Skeletal muscle satellite cell (primary cell): ENCODE measurements at regions not wholly inside any gene's neighbourhood (a gene's known extent, or its start where the extent isn't known, plus 50 kb on each side); places are given as distances from the start of the nearest gene placed in this dataset.

ENCODE experiments used
- H3K27me3 ChIP-seq: 2 replicates; pipeline ENCODE4 v1.7.0; 2013; ENCODE audit warnings: low read length; ENCODE audit not compliant: control insufficient read depth, insufficient read depth
- H3K36me3 ChIP-seq: 2 replicates; pipeline ENCODE4 v1.7.0; 2013; ENCODE audit warnings: mild to moderate bottlenecking, control low read depth, low read length; ENCODE audit not compliant: insufficient read depth
- H3K4me1 ChIP-seq: 2 replicates; pipeline ENCODE4 v1.7.0; 2013; ENCODE audit warnings: low read length; ENCODE audit not compliant: control insufficient read depth, insufficient read depth
- H3K4me2 ChIP-seq: 2 replicates; pipeline ENCODE4 v1.7.0; 2013; ENCODE audit warnings: mild to moderate bottlenecking, low read length
- H3K4me3 ChIP-seq: 2 replicates; pipeline ENCODE4 v1.7.0; 2013; ENCODE audit warnings: low read length
- H3K9ac ChIP-seq: 2 replicates; pipeline ENCODE4 v1.7.0; 2013; ENCODE audit warnings: mild to moderate bottlenecking, low read depth, low read length, moderate library complexity
- H3K9me3 ChIP-seq: replicated peaks from 2 replicates; pipeline ENCODE4 v1.7.0; 2013; ENCODE audit warnings: mild to moderate bottlenecking, control low read depth, low read length

GRCh38 chr2:190765386-190766173 is 115.0 kb upstream of the GLS start:
- Histone ChIP-seq H3K9me3 (no peaks in the 10 kb centered on the region), H3K4me2 (no peak overlapping the region), H3K27me3 (no peaks in the 10 kb centered on the region), H3K9ac (no peak overlapping the region), H3K36me3 (no peaks in the 10 kb centered on the region), H3K4me1 (peaks cover 20% of the 10 kb centered on the region), H3K4me3 (no peak overlapping the region)

GRCh38 chr2:190766174-190766572 is 114.4 kb upstream of the GLS start:
- Histone ChIP-seq H3K4me1 (peaks cover 20% of the 10 kb centered on the region), H3K9ac (no peak overlapping the region), H3K4me3 (no peak overlapping the region), H3K27me3 (no peaks in the 10 kb centered on the region), H3K4me2 (no peak overlapping the region), H3K9me3 (no peaks in the 10 kb centered on the region), H3K36me3 (no peaks in the 10 kb centered on the region)

DNA sequence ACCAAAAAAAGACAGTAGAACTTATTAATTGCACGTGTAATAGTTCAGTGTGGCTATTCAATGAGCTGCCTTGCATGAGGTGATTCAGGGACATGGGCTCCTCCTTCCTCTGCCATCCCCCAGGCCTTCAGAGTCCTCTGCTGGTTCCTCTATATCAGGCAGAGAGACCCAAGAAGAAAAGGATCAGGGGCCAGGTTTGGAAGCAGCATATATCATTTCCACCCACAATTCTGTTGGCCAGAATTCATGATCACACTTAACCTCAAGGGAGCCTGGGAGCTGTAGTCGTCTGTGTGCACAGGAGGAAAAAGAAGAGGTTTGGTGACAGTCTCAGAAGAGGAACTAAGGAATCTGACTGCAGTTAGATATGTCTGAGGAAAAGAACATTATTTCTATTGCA is 114.0 kb upstream of the GLS start:
- Histone ChIP-seq H3K4me2 (no peak overlapping the region), H3K9ac (no peak overlapping the region), H3K36me3 (no peaks in the 10 kb centered on the region), H3K27me3 (no peaks in the 10 kb centered on the region), H3K9me3 (no peaks in the 10 kb centered on the region), H3K4me3 (no peak overlapping the region), H3K4me1 (peaks cover 20% of the 10 kb centered on the region)

DNA sequence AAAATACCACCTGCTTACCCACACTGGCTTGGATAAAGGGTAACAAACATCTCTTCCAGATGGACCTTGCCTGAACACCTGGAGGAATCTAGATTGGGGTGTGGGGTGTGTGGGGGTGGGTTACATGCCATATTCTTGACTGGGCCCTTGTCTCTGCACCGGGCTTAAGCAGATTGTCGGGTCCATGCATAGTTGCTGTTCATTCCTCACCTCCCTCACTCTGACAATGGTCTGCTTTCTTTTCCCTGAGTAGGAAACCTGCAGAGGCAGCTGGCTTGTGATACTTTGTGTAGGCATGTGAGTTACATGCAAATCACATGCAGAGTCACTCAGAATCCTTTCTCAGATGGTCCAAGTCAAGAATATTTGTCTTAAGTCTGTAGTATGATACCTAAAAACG is 112.8 kb upstream of the GLS start:
- Histone ChIP-seq H3K9me3 (no peaks in the 10 kb centered on the region), H3K9ac (no peak overlapping the region), H3K4me3 (no peak overlapping the region), H3K4me1 (peaks cover 20% of the 10 kb centered on the region), H3K4me2 (no peak overlapping the region), H3K36me3 (no peaks in the 10 kb centered on the region), H3K27me3 (no peaks in the 10 kb centered on the region)

GRCh38 chr2:190769258-190769657 is 111.4 kb upstream of the GLS start:
- Histone ChIP-seq H3K36me3 (no peaks in the 10 kb centered on the region), H3K9ac (no peak overlapping the region)

DNA sequence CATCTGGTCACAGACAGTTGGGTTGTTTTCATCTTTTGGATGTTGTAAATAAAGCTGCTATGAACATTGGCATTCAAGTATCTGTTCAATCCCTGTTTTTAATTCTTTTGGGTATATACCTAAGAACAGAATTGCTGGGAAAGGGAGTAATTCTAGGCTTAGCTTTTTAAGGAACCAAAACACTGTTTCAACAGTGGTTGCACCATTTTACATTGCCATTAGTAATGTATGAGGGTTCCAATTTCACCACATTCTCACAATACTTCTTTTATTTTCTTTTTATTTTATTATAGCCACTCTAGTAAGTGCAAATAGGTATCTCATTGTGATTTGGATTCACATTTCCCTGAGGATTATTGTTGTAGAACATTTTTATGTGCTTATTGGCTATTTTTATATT is 108.9 kb upstream of the GLS start:
- Histone ChIP-seq H3K9me3 (no peaks in the 10 kb centered on the region), H3K4me1 (no peaks in the 10 kb centered on the region), H3K4me3 (no peak overlapping the region), H3K4me2 (no peak overlapping the region), H3K36me3 (no peaks in the 10 kb centered on the region), H3K27me3 (no peaks in the 10 kb centered on the region), H3K9ac (no peak overlapping the region)

More at GRCh38 chr2:190769258-190769657, 111.4 kb upstream of the GLS start:
- H3K4me2 ChIP-seq, result no peak overlapping the region
- no peaks in the 10 kb centered on the region for H3K9me3 ChIP-seq
- no peak overlapping the region for H3K4me3 ChIP-seq
- H3K27me3 ChIP-seq, result no peaks in the 10 kb centered on the region
- peaks cover 9% of the 10 kb centered on the region for H3K4me1 ChIP-seq

GRCh38 chr2:190780594-190780993 is 100.0 kb upstream of the GLS start:
- Histone ChIP-seq H3K9me3 (no peaks in the 10 kb centered on the region), H3K4me3 (no peak overlapping the region), H3K4me1 (no peaks in the 10 kb centered on the region), H3K36me3 (no peaks in the 10 kb centered on the region), H3K4me2 (no peak overlapping the region), H3K9ac (no peak overlapping the region), H3K27me3 (peaks cover 16% of the 10 kb centered on the region)

- no peak overlapping the region for H3K4me3 ChIP-seq
- no peaks in the 10 kb centered on the region for H3K4me1 ChIP-seq
- no peak overlapping the region for H3K4me2 ChIP-seq
- no peak overlapping the region for H3K9ac ChIP-seq
- H3K27me3 ChIP-seq, result peaks cover 16% of the 10 kb centered on the region
- no peaks in the 10 kb centered on the region for H3K36me3 ChIP-seq
- no peaks in the 10 kb centered on the region for H3K9me3 ChIP-seq
Observed at GRCh38 chr2:190781604-190782198, 98.9 kb upstream of the GLS start.

GRCh38 chr2:190782264-190782663 is 98.4 kb upstream of the GLS start:
- Histone ChIP-seq H3K9me3 (no peaks in the 10 kb centered on the region), H3K36me3 (no peaks in the 10 kb centered on the region), H3K4me1 (no peaks in the 10 kb centered on the region), H3K4me3 (no peak overlapping the region), H3K4me2 (no peak overlapping the region), H3K9ac (no peak overlapping the region), H3K27me3 (peaks cover 16% of the 10 kb centered on the region)

DNA sequence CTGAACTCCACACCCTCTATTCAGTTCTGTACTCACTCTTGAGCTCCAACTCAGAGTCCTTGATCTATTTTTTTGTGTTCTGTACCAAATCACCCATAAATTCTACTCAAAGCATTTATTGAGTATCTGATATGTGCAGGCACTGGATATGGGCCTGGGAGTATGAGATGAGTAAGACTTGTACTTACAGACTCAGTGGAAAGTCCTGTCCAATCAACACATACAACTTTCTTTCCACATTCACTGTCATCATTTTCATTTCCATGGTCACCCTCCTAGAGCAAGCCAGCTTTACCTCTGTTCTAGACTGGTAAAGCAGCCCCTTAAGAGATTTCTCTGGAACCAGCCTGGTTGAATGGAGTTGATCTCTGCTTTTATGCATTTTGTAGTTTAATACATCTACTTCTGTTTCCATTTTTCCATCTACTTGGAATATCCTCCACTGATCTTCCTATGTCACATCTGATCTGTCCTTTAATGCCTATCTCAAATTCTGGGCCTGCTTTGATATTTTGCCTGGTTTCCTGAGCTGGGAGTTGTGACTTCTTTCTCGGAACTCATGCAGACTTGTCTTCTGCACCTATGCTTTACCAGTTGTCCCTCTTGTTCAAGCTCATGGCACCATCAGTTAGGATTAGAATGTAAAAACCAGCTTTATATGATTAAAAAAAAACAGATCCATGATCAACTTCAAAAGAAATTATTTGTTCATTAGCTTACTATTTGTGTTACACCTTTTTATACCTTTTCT is 96.9 kb upstream of the GLS start:
- no peak overlapping the region for H3K4me3 ChIP-seq
- H3K36me3 ChIP-seq, result no peaks in the 10 kb centered on the region
- H3K9me3 ChIP-seq, result no peaks in the 10 kb centered on the region
- H3K27me3 ChIP-seq, result peaks cover 16% of the 10 kb centered on the region
- H3K4me1 ChIP-seq, result no peaks in the 10 kb centered on the region
- H3K4me2 ChIP-seq, result no peak overlapping the region
- no peak overlapping the region for H3K9ac ChIP-seq

DNA sequence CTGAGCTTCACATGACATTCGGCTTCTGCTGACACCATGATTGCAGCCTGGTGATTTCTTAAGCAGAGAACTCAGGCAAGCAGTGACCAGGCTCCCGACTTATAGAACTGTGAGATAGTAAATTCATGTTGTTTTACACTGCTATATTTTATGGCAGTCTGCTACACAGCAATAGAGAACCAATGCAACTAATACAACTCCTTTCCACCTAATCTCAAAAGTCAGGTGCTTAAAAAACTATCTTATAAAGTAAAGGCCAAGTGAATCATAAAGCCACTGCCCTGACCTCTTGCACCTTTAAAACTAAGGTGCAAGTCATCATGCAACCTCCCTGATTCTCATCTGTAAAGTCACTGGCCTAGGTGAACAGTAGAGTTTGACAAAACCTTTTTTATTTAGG is 95.3 kb upstream of the GLS start:
- Histone ChIP-seq H3K9ac (no peak overlapping the region), H3K4me3 (no peak overlapping the region), H3K9me3 (no peaks in the 10 kb centered on the region), H3K27me3 (peaks cover 8% of the 10 kb centered on the region), H3K36me3 (no peaks in the 10 kb centered on the region), H3K4me1 (no peaks in the 10 kb centered on the region), H3K4me2 (no peak overlapping the region)
